Tibial artery (tissue), 4 donors: ENCODE measurements at regions not wholly inside any gene's neighbourhood (a gene's known extent, or its start where the extent isn't known, plus 50 kb on each side); places are given as distances from the start of the nearest gene placed in this dataset.
"Not testable (repeated sequence)": the region's sequence is repeated elsewhere in the genome, so short reads cannot be mapped to it uniquely, and the experiment has no call there.

ENCODE experiments used
- DNase-seq, 2 donors: peaks; one replicate each; pipeline ENCODE4 v3.0.0-alpha.2; 2019
- H3K27ac ChIP-seq, 2 donors: fragments of 200-600 bp; sonication (generic) in 1 of 2; 1 replicate in 1 of 2; 2 replicates in 1 of 2; pipeline ENCODE4 v1.5.1; 2018 to 2019; ENCODE audit warnings: mild to moderate bottlenecking in 1 of 2
- H3K27me3 ChIP-seq, 2 donors: fragments of 200-600 bp; sonication (generic) in 1 of 2; one replicate each; pipeline versions ENCODE4 v1.5.1 to v1.6.0; 2016 to 2019
- H3K36me3 ChIP-seq, 3 donors: fragments of 200-600 bp; sonication (generic) in 2 of 3; one replicate each; pipeline ENCODE4 v1.5.1; 2016 to 2019; ENCODE audit warnings: mild to moderate bottlenecking in 2 of 3
- H3K4me1 ChIP-seq, 4 donors: fragments of 200-600 bp; sonication (generic) in 2 of 4; 1 replicate in 3 of 4; 2 replicates in 1 of 4; pipeline ENCODE4 v1.5.1; 2016 to 2019
- H3K4me3 ChIP-seq, 2 donors: fragments of 200-600 bp; sonication (generic) in 1 of 2; 1 replicate in 1 of 2; 2 replicates in 1 of 2; pipeline ENCODE4 v1.5.1; 2018 to 2019; ENCODE audit warnings: mild to moderate bottlenecking in 2 of 2
- H3K9me3 ChIP-seq, 3 donors: fragments of 200-600 bp; sonication (generic) in 1 of 3; one replicate each; pipeline ENCODE4 v1.5.1; 2016 to 2019
- CTCF ChIP-seq, 2 experiments: fragments of 200-600 bp in 1 of 2; fragments of 450-650 bp in 1 of 2; IDR thresholded peaks; one replicate each; pipeline ENCODE4 v1.5.1; 2017 to 2019; ENCODE audit warnings: antibody characterized with exemption in 2 of 2, mild to moderate bottlenecking in 1 of 2, moderate library complexity in 1 of 2
- intact Hi-C: fragments of 100-400 bp; cut with DNase I; formaldehyde crosslinking; loops from one replicate; pipeline ENCODE4 v1.15.0; 2023; ENCODE audit warnings: low total_unique reads

- Histone ChIP-seq H3K27ac (no peak overlapping the region), H3K4me1 (no peaks in the 10 kb centered on the region), H3K9me3 (no peaks in the 10 kb centered on the region), H3K36me3 (no peaks in the 10 kb centered on the region), H3K4me3 (no peak overlapping the region), H3K27me3 (no peaks in the 10 kb centered on the region)
- intact Hi-C loops: no loop called here
- DNase-seq: no peak
- TF ChIP-seq CTCF (IDR thresholded peaks at IDR 0.05): no peak
Observed at GRCh38 chr7:145831616-145832206, 284.9 kb upstream of the CNTNAP2 start.

GRCh38 chr7:145817687-145818086 lies 298.9 kb upstream of the CNTNAP2 start:
- no peaks in the 10 kb centered on the region for H3K36me3 ChIP-seq
- H3K4me3 ChIP-seq: no peak overlapping the region
- intact Hi-C loops: no loop called here
- no peak for DNase-seq
- TF ChIP-seq CTCF (IDR thresholded peaks at IDR 0.05): no peak
- no peaks in the 10 kb centered on the region for H3K27me3 ChIP-seq
- H3K27ac ChIP-seq: no peak overlapping the region
- no peaks in the 10 kb centered on the region for H3K4me1 ChIP-seq
- no peaks in the 10 kb centered on the region for H3K9me3 ChIP-seq

- no peaks in the 10 kb centered on the region for H3K36me3 ChIP-seq
- TF ChIP-seq CTCF (IDR thresholded peaks at IDR 0.05): no peak
- H3K27ac ChIP-seq: no peak overlapping the region
- intact Hi-C loops: no loop called here
- no peaks in the 10 kb centered on the region for H3K27me3 ChIP-seq
- H3K4me3 ChIP-seq: no peak overlapping the region
- DNase-seq: no peak
- H3K9me3 ChIP-seq: no peaks in the 10 kb centered on the region
- no peaks in the 10 kb centered on the region for H3K4me1 ChIP-seq
Observed at GRCh38 chr7:145812218-145812617, 304.4 kb upstream of the CNTNAP2 start.

GRCh38 chr7:145805496-145805895 lies 311.1 kb upstream of the CNTNAP2 start:
- DNase-seq, H3K9me3 ChIP-seq, H3K36me3 ChIP-seq, intact Hi-C loops, H3K4me1 ChIP-seq, H3K4me3 ChIP-seq, H3K27ac ChIP-seq, H3K27me3 ChIP-seq: not testable (repeated sequence)

GRCh38 chr7:145797507-145797906 lies 319.1 kb upstream of the CNTNAP2 start:
- H3K27ac ChIP-seq: no peak overlapping the region
- no peaks in the 10 kb centered on the region for H3K4me1 ChIP-seq
- TF ChIP-seq CTCF (IDR thresholded peaks at IDR 0.05): no peak
- no peaks in the 10 kb centered on the region for H3K36me3 ChIP-seq
- DNase-seq: no peak
- H3K9me3 ChIP-seq: no peaks in the 10 kb centered on the region
- H3K4me3 ChIP-seq: no peak overlapping the region
- H3K27me3 ChIP-seq: no peaks in the 10 kb centered on the region
- intact Hi-C loops: no loop called here

- no peak for DNase-seq
- no peaks in the 10 kb centered on the region for H3K4me1 ChIP-seq
- TF ChIP-seq CTCF (IDR thresholded peaks at IDR 0.05): no peak
- no peak overlapping the region for H3K27ac ChIP-seq
- no peaks in the 10 kb centered on the region for H3K36me3 ChIP-seq
- no peaks in the 10 kb centered on the region for H3K9me3 ChIP-seq
- no peaks in the 10 kb centered on the region for H3K27me3 ChIP-seq
- intact Hi-C loops: no loop called here
- H3K4me3 ChIP-seq: no peak overlapping the region
Observed at GRCh38 chr7:145795132-145795531, 321.5 kb upstream of the CNTNAP2 start.
